Activated T-helper 1 cell treated with anti-CD3 and anti-CD28 coated beads, Interleukin-12 subunit alpha, Interleukin-12 subunit beta, Interleukin-2, Interleukin-4 antibody, amounts not matched to agents 30 ng/mL and 10 ng/mL and 1 ng/mL, durations not matched to agents 14 hours and 24 hours and 36 hours (primary cell): ENCODE measurements at regions not wholly inside any gene's neighbourhood (a gene's known extent, or its start where the extent isn't known, plus 50 kb on each side); places are given as distances from the start of the nearest gene placed in this dataset.
"Not testable (repeated sequence)": the region's sequence is repeated elsewhere in the genome, so short reads cannot be mapped to it uniquely, and the experiment has no call there.

Source experiments
- DNase-seq: peaks from one replicate; pipeline ENCODE4 v3.0.0; 2021; ENCODE audit warnings: low spot score
- H3K27ac Mint-ChIP-seq: one replicate; pipeline ENCODE4 v1.8.0; 2021; ENCODE audit warnings: mild to moderate bottlenecking, mixed read lengths
- H3K27me3 Mint-ChIP-seq: one replicate; pipeline ENCODE4 v1.8.0; 2022; ENCODE audit warnings: mild to moderate bottlenecking, moderate library complexity, mixed read lengths; ENCODE audit not compliant: insufficient read depth
- H3K36me3 Mint-ChIP-seq: one replicate; pipeline ENCODE4 v1.8.0; 2021; ENCODE audit warnings: low read depth, mixed read lengths
- H3K4me1 Mint-ChIP-seq: one replicate; pipeline ENCODE4 v1.8.0; 2021; ENCODE audit warnings: low read depth, mixed read lengths
- H3K4me3 Mint-ChIP-seq: one replicate; pipeline ENCODE4 v1.8.0; 2021; ENCODE audit warnings: mild to moderate bottlenecking, moderate library complexity, mixed read lengths
- H3K9me3 Mint-ChIP-seq: one replicate; pipeline ENCODE4 v1.8.0; 2021; ENCODE audit warnings: mixed read lengths
- intact Hi-C: fragments of 100-400 bp; cut with micrococcal nuclease; formaldehyde crosslinking; loops from one replicate; pipeline ENCODE4 v1.15.1; 2024

DNA sequence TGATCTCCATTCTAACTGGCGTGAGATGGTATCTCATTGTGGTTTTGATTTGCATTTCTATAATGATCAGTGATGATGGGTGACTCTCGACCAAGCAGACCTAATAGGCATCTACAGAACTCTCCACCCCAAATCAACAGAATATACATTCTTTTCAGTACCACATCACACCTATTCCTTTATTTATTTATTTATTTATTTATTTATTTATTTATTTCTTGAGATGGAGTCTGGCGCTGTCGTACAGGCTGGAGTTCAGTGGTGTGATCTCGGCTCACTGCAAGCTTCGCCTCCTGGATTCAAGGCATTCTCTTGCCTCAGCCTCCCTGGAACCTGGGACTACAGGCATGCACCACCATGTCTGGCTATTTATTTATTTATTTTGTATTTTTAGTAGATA lies 496.3 kb downstream of the TENT5A start:
- peaks cover 20% of the 10 kb centered on the region for H3K9me3 Mint-ChIP-seq
- DNase-seq, H3K36me3 Mint-ChIP-seq, H3K27me3 Mint-ChIP-seq, intact Hi-C loops, H3K4me3 Mint-ChIP-seq, H3K27ac Mint-ChIP-seq, H3K4me1 Mint-ChIP-seq: not testable (repeated sequence)

DNA sequence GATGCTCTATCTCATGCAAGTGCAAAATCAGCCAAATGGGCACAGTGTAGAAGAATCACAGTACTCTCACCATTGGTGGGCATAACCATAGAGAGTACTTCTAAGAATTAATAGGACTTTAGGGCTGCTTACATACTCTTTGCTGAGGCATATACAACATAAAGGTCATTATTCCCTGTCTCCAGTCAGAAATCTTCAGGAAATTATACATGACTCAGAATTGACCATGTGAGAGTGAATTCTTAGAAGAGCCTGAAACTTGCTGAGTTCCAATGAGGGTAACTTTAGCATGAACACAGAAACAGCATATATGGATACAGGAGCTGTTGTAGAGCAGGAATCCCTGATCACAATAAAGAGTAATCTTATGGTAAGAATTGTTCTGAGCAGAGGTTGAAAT lies 498.7 kb downstream of the TENT5A start:
- H3K36me3 Mint-ChIP-seq: no peaks in the 10 kb centered on the region
- H3K27ac Mint-ChIP-seq: no peak overlapping the region
- no peaks in the 10 kb centered on the region for H3K4me1 Mint-ChIP-seq
- intact Hi-C loops: no loop called here
- DNase-seq: no peak
- peaks cover 20% of the 10 kb centered on the region for H3K9me3 Mint-ChIP-seq
- no peak overlapping the region for H3K4me3 Mint-ChIP-seq
- H3K27me3 Mint-ChIP-seq: no peaks in the 10 kb centered on the region

DNA sequence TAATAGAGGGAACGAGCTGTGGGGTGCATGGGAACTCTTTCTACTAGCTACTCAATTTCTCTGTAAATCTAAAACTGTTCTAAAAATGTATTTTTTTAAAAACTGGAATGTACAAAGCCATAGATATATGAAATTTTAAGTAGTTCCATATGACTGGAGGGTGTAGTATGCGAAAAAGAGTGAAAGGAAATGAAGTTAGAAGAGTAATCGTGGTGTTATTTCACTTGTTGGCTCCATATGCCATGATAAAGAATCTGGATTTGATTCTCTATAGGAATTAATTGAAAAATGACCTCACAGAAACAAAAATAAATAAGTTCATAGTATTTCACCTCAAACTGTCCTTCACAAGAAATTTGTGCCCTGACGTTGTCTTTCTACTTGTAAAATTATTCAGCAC lies 500.2 kb downstream of the TENT5A start:
- H3K4me3 Mint-ChIP-seq: no peak overlapping the region
- no peak overlapping the region for H3K27ac Mint-ChIP-seq
- no peaks in the 10 kb centered on the region for H3K4me1 Mint-ChIP-seq
- H3K36me3 Mint-ChIP-seq: no peaks in the 10 kb centered on the region
- DNase-seq: no peak
- peaks cover 16% of the 10 kb centered on the region for H3K9me3 Mint-ChIP-seq
- H3K27me3 Mint-ChIP-seq: no peaks in the 10 kb centered on the region
- intact Hi-C loops: no loop called here

DNA sequence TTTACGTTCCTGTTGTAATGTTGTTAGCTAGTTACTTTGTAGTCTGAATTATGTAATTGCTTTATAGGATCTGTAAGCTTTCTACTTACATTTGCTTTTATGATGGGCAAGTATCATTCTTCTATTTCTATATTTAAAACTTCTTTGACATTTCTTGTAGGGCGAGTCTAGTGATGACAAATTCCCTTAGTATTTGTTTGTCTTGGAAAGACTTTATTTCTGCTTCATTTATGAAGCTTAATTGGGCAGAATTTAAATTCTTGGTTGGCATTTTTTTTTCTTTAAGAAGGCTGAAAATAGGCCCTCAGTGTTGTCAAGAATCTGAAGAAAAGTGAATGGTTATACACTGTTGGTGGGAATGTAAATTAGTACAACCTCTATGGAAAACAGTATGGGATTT lies 506.3 kb downstream of the TENT5A start:
- intact Hi-C loops: no loop called here
- H3K4me1 Mint-ChIP-seq: no peaks in the 10 kb centered on the region

DNA sequence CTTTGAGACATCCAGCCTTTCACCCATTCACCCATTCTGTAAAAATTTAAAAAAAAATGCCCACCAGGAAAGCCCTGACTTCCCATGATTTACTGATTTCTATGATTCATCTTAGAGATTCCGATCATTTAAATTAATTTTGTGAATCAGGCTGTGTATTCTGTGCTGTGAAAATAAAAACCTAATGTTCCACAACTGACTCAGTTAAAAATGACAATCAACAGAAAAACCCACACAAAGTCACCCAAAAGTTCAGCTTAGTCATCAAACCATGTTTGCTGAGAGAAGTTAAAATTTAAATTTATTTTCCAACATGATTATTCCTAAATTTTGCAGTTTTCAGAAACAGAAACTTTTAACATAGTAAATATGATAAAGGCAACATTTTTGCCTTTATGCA lies 509.9 kb downstream of the TENT5A start:
- no peaks in the 10 kb centered on the region for H3K4me1 Mint-ChIP-seq
- H3K27ac Mint-ChIP-seq: no peak overlapping the region
- no peak for DNase-seq
- no peaks in the 10 kb centered on the region for H3K9me3 Mint-ChIP-seq
- no peak overlapping the region for H3K4me3 Mint-ChIP-seq
- H3K27me3 Mint-ChIP-seq: no peaks in the 10 kb centered on the region
- H3K36me3 Mint-ChIP-seq: no peaks in the 10 kb centered on the region
- intact Hi-C loops: no loop called here

More for the DNA sequence above, 506.3 kb downstream of the TENT5A start:
- DNase-seq: no peak
- Mint-ChIP-seq H3K27me3 (no peaks in the 10 kb centered on the region), H3K9me3 (no peaks in the 10 kb centered on the region), H3K4me3 (no peak overlapping the region), H3K27ac (no peak overlapping the region), H3K36me3 (no peaks in the 10 kb centered on the region)

DNA sequence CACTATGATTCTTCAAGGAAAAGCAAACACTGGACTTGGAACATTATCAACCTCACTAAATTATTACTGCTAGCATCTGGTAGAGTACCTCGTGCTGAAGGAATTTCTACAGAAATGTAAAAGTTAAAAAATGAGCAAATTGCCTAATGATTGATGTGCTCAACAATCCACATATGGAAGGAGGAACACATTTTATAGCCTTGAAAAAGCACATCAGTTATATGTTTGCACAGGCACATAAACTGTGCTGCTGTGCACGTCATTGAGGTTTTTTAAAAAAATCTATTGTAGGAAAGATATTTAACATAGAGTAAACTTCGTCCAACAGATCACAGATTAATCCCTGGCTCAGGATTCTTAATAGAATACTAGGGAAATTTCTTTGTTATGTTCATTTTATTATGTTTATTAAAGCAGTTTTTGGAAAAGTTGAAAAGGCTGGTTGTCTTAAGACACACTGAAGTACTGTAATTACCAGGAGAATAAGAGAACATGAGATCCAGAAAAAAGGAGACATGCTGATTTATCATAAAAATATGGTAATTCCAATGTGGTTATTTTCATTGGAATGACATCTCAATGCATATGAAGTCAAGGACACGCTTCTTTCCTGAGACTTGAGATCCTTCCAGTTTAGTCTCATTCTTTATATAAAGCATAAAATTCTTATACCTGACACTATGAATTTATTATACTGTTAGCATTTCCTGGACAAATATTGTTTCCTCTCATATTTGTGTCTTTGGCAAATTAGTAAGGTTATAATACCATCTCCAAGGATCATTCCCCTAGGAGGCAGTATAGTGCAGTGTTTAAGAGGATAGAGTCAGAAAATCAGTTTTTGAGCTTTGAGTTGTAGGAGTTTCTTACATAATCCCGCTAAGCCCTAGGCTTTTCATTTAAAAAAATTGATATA lies 511.1 kb downstream of the TENT5A start:
- intact Hi-C loops: no loop called here
- no peak overlapping the region for H3K27ac Mint-ChIP-seq
- H3K9me3 Mint-ChIP-seq: no peaks in the 10 kb centered on the region
- H3K4me1 Mint-ChIP-seq: no peaks in the 10 kb centered on the region
- no peak overlapping the region for H3K4me3 Mint-ChIP-seq
- no peaks in the 10 kb centered on the region for H3K27me3 Mint-ChIP-seq
- H3K36me3 Mint-ChIP-seq: no peaks in the 10 kb centered on the region
- no peak for DNase-seq

DNA sequence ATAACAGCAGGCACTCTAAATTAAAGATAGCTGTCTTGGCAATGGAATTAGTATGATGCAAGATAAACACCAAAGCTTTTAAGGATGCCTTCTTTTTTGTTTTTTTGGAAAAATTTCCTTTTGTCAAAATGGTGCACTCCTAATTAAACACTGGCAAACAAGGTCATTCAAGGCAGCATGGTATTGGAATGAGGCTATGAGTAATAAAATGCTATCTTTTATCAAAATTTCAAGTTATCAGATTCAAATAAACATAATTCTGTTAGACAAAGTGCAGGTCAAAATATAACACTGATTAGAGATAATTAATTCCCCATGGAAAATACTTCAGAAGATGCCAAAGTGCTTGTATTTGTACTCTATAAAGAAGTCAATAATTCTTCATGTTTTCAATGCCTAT lies 514.1 kb downstream of the TENT5A start:
- DNase-seq: no peak
- no peaks in the 10 kb centered on the region for H3K4me1 Mint-ChIP-seq
- H3K36me3 Mint-ChIP-seq: no peaks in the 10 kb centered on the region
- no peak overlapping the region for H3K27ac Mint-ChIP-seq
- intact Hi-C loops: no loop called here
- H3K4me3 Mint-ChIP-seq: no peak overlapping the region
- no peaks in the 10 kb centered on the region for H3K27me3 Mint-ChIP-seq
- no peaks in the 10 kb centered on the region for H3K9me3 Mint-ChIP-seq

DNA sequence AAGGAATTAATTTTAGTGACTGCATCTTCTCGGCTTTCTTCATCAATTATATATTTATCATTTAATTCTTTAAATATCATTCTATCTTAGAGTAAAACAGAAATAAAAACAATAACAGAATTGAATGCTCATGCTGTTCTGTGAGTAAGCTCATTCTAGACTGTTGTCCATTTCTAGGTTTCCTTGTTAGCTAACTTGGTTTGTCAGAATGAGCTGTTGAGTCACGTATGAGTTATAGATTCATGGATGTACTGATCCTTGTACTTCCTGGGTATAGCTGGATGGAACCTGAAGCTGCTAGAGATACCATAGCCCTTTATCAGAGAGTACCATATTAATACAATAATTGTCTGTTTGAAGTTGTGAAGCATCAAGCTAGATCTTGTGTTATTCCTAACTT lies 515.3 kb downstream of the TENT5A start:
- DNase-seq: no peak
- Mint-ChIP-seq H3K36me3 (no peaks in the 10 kb centered on the region), H3K4me3 (no peak overlapping the region), H3K27ac (no peak overlapping the region), H3K4me1 (no peaks in the 10 kb centered on the region), H3K27me3 (no peaks in the 10 kb centered on the region), H3K9me3 (no peaks in the 10 kb centered on the region)
- intact Hi-C loops: no loop called here

DNA sequence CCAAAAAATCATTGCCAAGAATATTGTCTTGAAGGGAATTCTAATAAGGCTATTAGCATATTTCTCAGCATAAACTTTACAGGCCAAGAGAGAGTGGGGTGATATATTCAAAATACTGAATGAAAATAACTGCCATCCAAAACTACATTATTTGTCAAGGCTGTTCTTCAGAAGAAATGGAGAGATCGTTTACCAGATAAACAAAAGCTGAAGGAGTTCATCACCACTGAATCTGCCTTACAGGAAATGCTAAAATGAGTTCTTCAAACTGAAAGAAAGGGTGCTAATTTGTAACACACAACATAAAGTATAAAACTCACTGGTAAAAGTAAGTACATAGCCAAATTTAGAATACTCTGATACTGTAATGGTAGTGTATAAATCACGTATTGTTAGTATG lies 517.0 kb downstream of the TENT5A start:
- Mint-ChIP-seq H3K27me3 (no peaks in the 10 kb centered on the region), H3K4me3 (no peak overlapping the region), H3K27ac (no peak overlapping the region), H3K4me1 (no peaks in the 10 kb centered on the region), H3K36me3 (no peaks in the 10 kb centered on the region), H3K9me3 (no peaks in the 10 kb centered on the region)
- DNase-seq: no peak
- intact Hi-C loops: no loop called here

DNA sequence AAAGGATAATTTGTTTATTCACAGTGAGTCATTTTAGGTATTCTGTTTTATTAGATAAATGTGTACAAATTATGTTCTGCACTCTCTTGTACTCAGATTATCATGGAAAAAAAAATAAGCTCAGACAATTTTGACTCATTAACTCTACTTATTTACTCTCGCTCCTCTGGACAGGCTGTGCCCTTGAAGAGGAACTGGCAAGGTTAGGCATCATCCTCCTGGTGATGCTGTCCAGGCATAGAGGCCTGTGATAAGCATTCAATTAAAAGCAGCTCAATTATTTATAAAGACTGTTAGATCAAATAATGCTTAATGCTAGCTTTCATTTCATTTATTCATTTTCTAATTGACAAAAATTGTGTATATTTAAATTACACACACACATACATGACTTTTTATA lies 518.5 kb downstream of the TENT5A start:
- no peaks in the 10 kb centered on the region for H3K9me3 Mint-ChIP-seq

DNA sequence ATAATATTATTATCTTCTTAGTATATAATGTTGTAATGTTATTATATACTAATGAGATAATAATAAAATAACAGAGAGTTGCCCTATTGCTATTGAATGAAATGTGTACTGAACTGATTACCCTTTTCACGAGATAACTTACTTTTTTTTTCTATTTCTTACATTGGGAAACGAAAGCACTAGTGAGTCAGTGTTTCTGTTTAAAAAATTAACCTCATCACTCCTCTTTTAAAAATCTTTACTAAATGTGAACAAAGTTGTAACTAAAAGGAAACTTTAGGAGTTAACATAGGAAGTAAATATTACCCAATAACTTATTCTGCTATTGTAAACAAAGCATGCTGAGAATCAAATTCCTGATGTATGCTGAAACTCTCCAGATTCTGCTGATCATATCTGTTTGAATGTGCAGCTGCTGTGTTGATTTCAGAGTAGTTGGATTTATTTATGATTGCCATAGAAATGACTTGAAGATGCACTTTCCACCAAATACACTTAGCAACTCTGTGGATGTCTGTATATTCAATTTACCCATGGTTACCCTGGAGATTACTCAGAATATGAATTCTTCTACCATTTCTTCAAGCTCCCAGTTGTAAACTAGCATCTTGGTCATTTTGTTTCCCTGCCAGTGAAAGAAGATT lies 523.4 kb downstream of the TENT5A start:
- Mint-ChIP-seq H3K27ac (no peak overlapping the region), H3K9me3 (no peaks in the 10 kb centered on the region), H3K36me3 (no peaks in the 10 kb centered on the region), H3K4me3 (no peak overlapping the region), H3K4me1 (no peaks in the 10 kb centered on the region), H3K27me3 (no peaks in the 10 kb centered on the region)
- DNase-seq: no peak
- intact Hi-C loops: no loop called here

More for the DNA sequence above, 518.5 kb downstream of the TENT5A start:
- no peak for DNase-seq
- intact Hi-C loops: no loop called here
- no peaks in the 10 kb centered on the region for H3K36me3 Mint-ChIP-seq
- no peak overlapping the region for H3K4me3 Mint-ChIP-seq
- H3K4me1 Mint-ChIP-seq: no peaks in the 10 kb centered on the region
- H3K27me3 Mint-ChIP-seq: no peaks in the 10 kb centered on the region
- no peak overlapping the region for H3K27ac Mint-ChIP-seq

DNA sequence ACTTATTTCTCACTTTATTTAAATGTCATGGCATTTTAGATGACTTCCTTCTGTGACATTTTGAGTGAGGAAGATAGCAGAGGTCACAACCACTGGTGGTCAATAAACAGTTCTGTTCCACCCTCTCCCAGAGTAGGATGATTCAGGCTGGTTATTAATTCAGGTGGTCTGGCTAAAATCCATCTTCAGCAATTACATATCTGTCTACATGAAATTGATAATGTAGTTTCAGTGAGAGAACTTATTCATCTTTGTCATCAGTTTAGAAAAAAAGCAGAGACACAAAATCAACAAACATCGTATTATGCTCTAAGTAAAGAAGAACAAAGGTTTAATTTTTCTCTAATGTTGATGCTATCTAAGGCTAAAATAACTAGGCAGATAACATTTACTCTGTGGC lies 525.5 kb downstream of the TENT5A start:
- H3K4me1 Mint-ChIP-seq: no peaks in the 10 kb centered on the region
- no peaks in the 10 kb centered on the region for H3K9me3 Mint-ChIP-seq
- H3K36me3 Mint-ChIP-seq: no peaks in the 10 kb centered on the region
- intact Hi-C loops: no loop called here
- no peaks in the 10 kb centered on the region for H3K27me3 Mint-ChIP-seq
- DNase-seq: no peak
- H3K27ac Mint-ChIP-seq: no peak overlapping the region
- no peak overlapping the region for H3K4me3 Mint-ChIP-seq

DNA sequence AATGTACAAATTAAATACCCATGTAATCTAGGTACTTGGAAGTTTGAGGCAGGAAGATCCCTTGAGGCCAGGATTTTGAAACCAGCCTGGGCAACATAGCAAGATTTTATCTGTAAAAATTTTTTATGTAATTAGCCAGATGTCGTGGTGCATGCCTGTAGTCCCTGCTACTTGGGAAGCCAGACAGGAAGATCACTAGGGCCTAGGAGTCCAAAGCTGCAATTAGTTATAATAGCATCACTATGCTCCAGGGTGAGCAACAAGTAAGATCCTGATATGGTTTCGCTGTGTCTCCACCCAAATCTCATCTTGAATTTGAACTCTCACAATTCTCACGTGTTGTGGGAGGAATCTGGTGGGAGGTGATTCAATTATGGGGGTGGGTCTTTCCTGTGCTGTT lies 535.8 kb downstream of the TENT5A start:
- no peak for DNase-seq
- intact Hi-C loops: no loop called here
- H3K4me1 Mint-ChIP-seq: no peaks in the 10 kb centered on the region
- peaks cover 7% of the 10 kb centered on the region for H3K9me3 Mint-ChIP-seq
- H3K36me3 Mint-ChIP-seq: no peaks in the 10 kb centered on the region
- no peaks in the 10 kb centered on the region for H3K27me3 Mint-ChIP-seq
- no peak overlapping the region for H3K27ac Mint-ChIP-seq
- no peak overlapping the region for H3K4me3 Mint-ChIP-seq
